ENCODE measurements at regions not wholly inside any gene's neighbourhood (a gene's known extent, or its start where the extent isn't known, plus 50 kb on each side); places are given as distances from the start of the nearest gene placed in this dataset.

DNA sequence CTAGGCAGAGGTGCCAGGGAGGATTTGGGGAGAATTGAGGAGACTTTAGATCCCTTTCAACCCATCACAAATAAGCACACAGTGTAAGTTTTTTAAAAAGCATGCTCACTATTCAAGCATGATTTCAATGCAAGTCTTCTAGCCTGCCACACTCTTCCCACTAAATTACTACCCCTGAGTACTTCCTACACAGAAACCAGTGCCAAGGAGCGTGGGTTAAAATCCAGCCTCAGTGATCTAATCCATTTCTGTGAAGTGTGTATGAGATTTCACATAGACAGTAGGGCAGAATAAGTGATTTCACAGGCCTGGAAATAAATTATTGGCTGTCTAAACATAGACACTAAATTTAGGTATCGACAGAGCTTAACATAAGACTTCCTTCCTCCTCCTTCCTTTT is 142.9 kb upstream of the ATP1B1 start:
- TF ChIP-seq CTCF (IDR thresholded peaks at IDR 0.05; ENCODE audit: borderline replicate concordance, control extremely low read depth, extremely low read depth, insufficient read depth, missing control alignments), result no peak

DNA sequence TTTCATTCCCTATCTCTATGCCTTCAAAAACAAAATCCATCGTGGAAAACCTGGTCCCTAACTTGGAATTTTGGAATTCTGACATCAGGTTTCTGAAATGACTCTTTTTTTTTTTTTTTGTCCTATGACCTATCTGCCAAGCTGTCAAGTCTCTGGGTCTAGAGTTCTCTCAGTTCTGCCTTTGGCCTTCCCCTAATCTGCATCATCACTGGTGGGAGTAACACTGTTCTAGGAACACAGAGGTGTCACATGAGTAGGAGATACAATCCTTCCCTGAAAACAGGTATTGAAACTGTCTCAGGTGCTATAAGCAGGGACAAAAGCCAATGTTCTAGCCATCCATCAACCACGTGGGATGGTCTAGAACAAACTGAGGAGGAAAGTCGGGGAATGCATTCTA is 142.0 kb upstream of the ATP1B1 start:
- DNase-seq (ENCODE audit: low spot score), result no peak
- in situ Hi-C loops (cut with MboI; ENCODE audit: low sequenced_read_pairs, unreplicated experiment), result no loop called here

More for the DNA sequence above, 142.9 kb upstream of the ATP1B1 start:
- in situ Hi-C loops (cut with MboI; ENCODE audit: low sequenced_read_pairs, unreplicated experiment), result no loop called here
- DNase-seq (ENCODE audit: low spot score), result no peak

DNA sequence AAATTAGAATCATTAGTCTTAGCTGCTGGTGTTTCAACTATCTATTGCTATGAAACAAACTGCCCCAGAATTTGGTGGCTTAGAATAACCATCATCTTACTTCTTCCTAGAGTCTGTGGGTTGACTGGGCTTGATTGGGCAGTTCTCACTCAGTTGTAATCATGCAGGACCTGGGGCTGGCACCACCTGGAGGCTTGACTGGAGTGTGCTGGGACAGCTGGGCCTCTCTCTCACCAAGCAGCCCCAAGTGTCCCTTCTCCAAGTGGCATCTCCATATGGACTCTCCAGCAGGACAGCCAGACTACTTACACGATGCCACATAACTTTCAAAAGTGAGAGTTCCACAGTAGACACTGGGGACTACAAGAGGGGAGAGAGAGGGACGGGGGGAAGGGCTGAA is 140.3 kb upstream of the ATP1B1 start:
- in situ Hi-C loops (cut with MboI; ENCODE audit: low sequenced_read_pairs, unreplicated experiment), result no loop called here
- DNase-seq (ENCODE audit: low spot score), result no peak
- no peak for TF ChIP-seq CTCF (IDR thresholded peaks at IDR 0.05; ENCODE audit: borderline replicate concordance, control extremely low read depth, extremely low read depth, insufficient read depth, missing control alignments)

More for the DNA sequence above, 142.0 kb upstream of the ATP1B1 start:
- TF ChIP-seq CTCF (IDR thresholded peaks at IDR 0.05; ENCODE audit: borderline replicate concordance, control extremely low read depth, extremely low read depth, insufficient read depth, missing control alignments), result no peak

- DNase-seq (ENCODE audit: low spot score), result no peak
- in situ Hi-C loops (cut with MboI; ENCODE audit: low sequenced_read_pairs, unreplicated experiment), result no loop called here
- TF ChIP-seq CTCF (IDR thresholded peaks at IDR 0.05; ENCODE audit: borderline replicate concordance, control extremely low read depth, extremely low read depth, insufficient read depth, missing control alignments), result no peak
Observed at GRCh38 chr1:168966636-168967035, 139.9 kb upstream of the ATP1B1 start.

- no peak for TF ChIP-seq CTCF (IDR thresholded peaks at IDR 0.05; ENCODE audit: borderline replicate concordance, control extremely low read depth, extremely low read depth, insufficient read depth, missing control alignments)
- DNase-seq (ENCODE audit: low spot score), result no peak
- in situ Hi-C loops (cut with MboI; ENCODE audit: low sequenced_read_pairs, unreplicated experiment), result no loop called here
Observed at GRCh38 chr1:168970926-168971659, 135.4 kb upstream of the ATP1B1 start.

DNA sequence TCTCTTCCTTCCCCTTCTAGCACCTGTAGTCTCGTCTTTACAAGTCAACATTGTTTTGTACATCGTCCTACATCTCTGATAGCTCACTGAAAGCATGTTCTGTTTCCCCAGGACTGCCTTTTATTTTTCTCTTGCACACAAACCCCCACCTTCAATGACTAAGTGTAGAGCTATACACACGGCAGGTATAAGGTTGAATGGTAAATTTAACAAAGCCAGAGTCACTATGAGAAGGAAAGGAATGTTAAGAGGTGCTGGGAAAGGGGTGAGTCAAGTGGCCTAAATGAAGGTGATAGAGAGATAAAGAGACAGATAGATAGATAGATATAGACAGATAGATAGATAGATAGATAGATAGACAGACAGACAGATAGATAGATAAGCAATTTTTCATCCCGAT is 134.3 kb upstream of the ATP1B1 start:
- no peak for DNase-seq (ENCODE audit: low spot score)
- in situ Hi-C loops (cut with MboI; ENCODE audit: low sequenced_read_pairs, unreplicated experiment), result no loop called here
- no peak for TF ChIP-seq CTCF (IDR thresholded peaks at IDR 0.05; ENCODE audit: borderline replicate concordance, control extremely low read depth, extremely low read depth, insufficient read depth, missing control alignments)
